WTC11 (cell line): ENCODE measurements at regions not wholly inside any gene's neighbourhood (a gene's known extent, or its start where the extent isn't known, plus 50 kb on each side); places are given as distances from the start of the nearest gene placed in this dataset.

Experiments
- ATAC-seq: fragments of 200-7000 bp; cut with Tn5 transposase; 2 replicates; pipeline ENCODE4 v1.10.0; 2021; ENCODE audit warnings: mild to moderate bottlenecking, moderate library complexity
- CTCF ChIA-PET: fragments of 300-600 bp; sonication (Branson Sonifier 250); formaldehyde crosslinking; loops from one replicate; lab custom pipeline; 2021; ENCODE audit warnings: antibody characterized with exemption; lab: Charles Lee
- POLR2A ChIA-PET: fragments of 350-600 bp; sonication (Branson Sonifier 250); formaldehyde crosslinking; loops from one replicate; lab custom pipeline; 2021; ENCODE audit warnings: antibody characterized with exemption; lab: Charles Lee
- DNase-seq: peaks from one replicate; pipeline ENCODE4 v3.0.0; 2021; ENCODE audit warnings: low spot score
- H3K27ac Mint-ChIP-seq: 2 replicates; pipeline ENCODE4 v1.8.0; 2021; ENCODE audit warnings: mixed read lengths
- H3K27me3 Mint-ChIP-seq: 2 replicates; pipeline ENCODE4 v1.8.0; 2021; ENCODE audit warnings: low read depth, mild to moderate bottlenecking, moderate library complexity, mixed read lengths
- H3K36me3 Mint-ChIP-seq: 2 replicates; pipeline ENCODE4 v1.8.0; 2021; ENCODE audit warnings: mixed read lengths
- H3K4me1 Mint-ChIP-seq: 2 replicates; pipeline ENCODE4 v1.8.0; 2022; ENCODE audit warnings: mixed read lengths
- H3K4me3 Mint-ChIP-seq: 2 replicates; pipeline ENCODE4 v1.8.0; 2021; ENCODE audit warnings: mild to moderate bottlenecking, moderate library complexity, mixed read lengths
- H3K9me3 Mint-ChIP-seq: 2 replicates; pipeline ENCODE4 v1.8.0; 2021; ENCODE audit warnings: mixed read lengths
- ARID4B ChIP-seq: sonication (generic); formaldehyde crosslinking; IDR thresholded peaks from 2 replicates; pipeline ENCODE4 v1.8.0; 2023; ENCODE audit warnings: missing genetic modification reagents, mild to moderate bottlenecking, borderline replicate concordance
- CBFB ChIP-seq: sonication (generic); formaldehyde crosslinking; IDR thresholded peaks from 2 replicates; pipeline ENCODE4 v1.8.1; 2022; ENCODE audit warnings: mild to moderate bottlenecking, low read depth, missing genetic modification reagents
- EMX1 ChIP-seq: fragments of 250-450 bp; sonication (Bioruptor Pico); IDR thresholded peaks from 2 replicates; pipeline ENCODE4 v1.8.0; 2021; ENCODE audit warnings: mild to moderate bottlenecking
- ERG ChIP-seq: fragments of 250-450 bp; sonication (Bioruptor Pico); IDR thresholded peaks from 2 replicates; pipeline ENCODE4 v1.8.0; 2021; ENCODE audit warnings: mild to moderate bottlenecking
- FOXP1 ChIP-seq: sonication (generic); formaldehyde crosslinking; IDR thresholded peaks from 2 replicates; pipeline ENCODE4 v1.8.0; 2022; ENCODE audit warnings: missing genetic modification reagents, mild to moderate bottlenecking, moderate library complexity, borderline replicate concordance
- GTF2I ChIP-seq: fragments of 250-450 bp; sonication (Bioruptor Pico); conservative IDR thresholded peaks from 2 replicates; pipeline ENCODE4 v1.4.0; 2021; ENCODE audit warnings: mild to moderate bottlenecking
- JAZF1 ChIP-seq: fragments of 250-450 bp; sonication (Bioruptor Pico); IDR thresholded peaks from 2 replicates; pipeline ENCODE4 v1.9.0; 2021; ENCODE audit warnings: moderate library complexity, mild to moderate bottlenecking, inconsistent platforms
- MXD4 ChIP-seq: fragments of 250-450 bp; sonication (Bioruptor Pico); IDR thresholded peaks from 2 replicates; pipeline ENCODE4 v1.8.0; 2021; ENCODE audit warnings: mild to moderate bottlenecking, moderate library complexity, borderline replicate concordance
- USF2 ChIP-seq: sonication (generic); formaldehyde crosslinking; IDR thresholded peaks from 2 replicates; pipeline ENCODE4 v1.8.1; 2023; ENCODE audit warnings: mild to moderate bottlenecking, missing genetic modification reagents, moderate library complexity
- ZNF396 ChIP-seq: fragments of 250-450 bp; sonication (Bioruptor Pico); IDR thresholded peaks from 2 replicates; pipeline ENCODE4 v1.8.0; 2021; ENCODE audit warnings: mild to moderate bottlenecking, moderate library complexity, borderline replicate concordance
- ZNF425 ChIP-seq: fragments of 250-450 bp; sonication (Bioruptor Pico); conservative IDR thresholded peaks from 2 replicates; pipeline ENCODE4 v1.9.0; 2021; ENCODE audit warnings: mild to moderate bottlenecking

GRCh38 chr1:207250431-207250830, 71.0 kb upstream of the CD55 start (continued):
- TF ChIP-seq ARID4B (CRISPR knock-in tag) (no peak), ZNF425 (CRISPR knock-in tag) (no peak), ZNF396 (no peak), JAZF1 (CRISPR knock-in tag) (no peak), ERG (CRISPR knock-in tag) (no peak), FOXP1 (CRISPR knock-in tag) (no peak)

- Mint-ChIP-seq H3K9me3 (peaks cover 34% of the 10 kb centered on the region), H3K4me3 (no peak overlapping the region), H3K27me3 (no peaks in the 10 kb centered on the region), H3K36me3 (peaks cover 10% of the 10 kb centered on the region), H3K27ac (no peak overlapping the region), H3K4me1 (0 out of 2 replicates have a peak, but pooled peaks cover 2% of the 10 kb centered on the region)
- POLR2A ChIA-PET, result no interaction called here
- DNase-seq, result no peak
- TF ChIP-seq MXD4 (CRISPR knock-in tag) (no peak), EMX1 (CRISPR knock-in tag) (no peak), ARID4B (CRISPR knock-in tag) (no peak), USF2 (CRISPR knock-in tag) (no peak), GTF2I (CRISPR knock-in tag) (no peak), CBFB (CRISPR knock-in tag) (no peak)
- ATAC-seq, result no peak
- CTCF ChIA-PET, result no interaction called here
Observed at GRCh38 chr1:207251066-207251465, 70.4 kb upstream of the CD55 start.
